ENCODE measurements at regions not wholly inside any gene's neighbourhood (a gene's known extent, or its start where the extent isn't known, plus 50 kb on each side); places are given as distances from the start of the nearest gene placed in this dataset.

- H2BK120ac ChIP-seq (ENCODE audit: low read depth, low read length) = no peak overlapping the region
These were observed 282.6 kb upstream of the ID4 start for GRCh38 chr6:19554356-19555225.

More at GRCh38 chr6:19554356-19555225, 282.6 kb upstream of the ID4 start:
- Histone ChIP-seq H2AK5ac (ENCODE audit: low read depth, low read length) (no peak overlapping the region), H3K27ac (ENCODE audit: insufficient read depth, low read length) (no peak overlapping the region), H3K79me1 (ENCODE audit: low read depth in 1 of 2, low read length in 2 of 2) (no peaks in the 10 kb centered on the region), H4K91ac (ENCODE audit: insufficient read depth, low read depth, low read length) (no peak overlapping the region), H3K23ac (ENCODE audit: low read depth, low read length) (no peak overlapping the region), H3K56ac (ENCODE audit: extremely low read depth, insufficient read depth, low read length) (no peak overlapping the region), H3K18ac (ENCODE audit: low read depth, low read length) (no peak overlapping the region), H3K4me3 (ENCODE audit: insufficient read depth, low read depth, low read length) (no peak overlapping the region), H3K9ac (ENCODE audit: low read depth, low read length) (no peak overlapping the region), H3K9me1 (ENCODE audit: insufficient read depth, low read length) (no peaks in the 10 kb centered on the region), H3K36me3 (ENCODE audit: control insufficient read depth, insufficient read depth, low read length) (no peaks in the 10 kb centered on the region), H2AFZ (replicated peaks; ENCODE audit: low read length, poor library complexity) (no peak overlapping the region), H3K14ac (replicated peaks; ENCODE audit: low read depth, low read length) (no peak overlapping the region), H4K8ac (ENCODE audit: low read depth in 2 of 2, low read length in 2 of 2) (no peak overlapping the region), H4K20me1 (ENCODE audit: insufficient read depth, low read length) (no peaks in the 10 kb centered on the region), H3K4me1 (ENCODE audit: control insufficient read depth, insufficient read depth, low read length) (no peaks in the 10 kb centered on the region), H2BK15ac (ENCODE audit: low read depth, low read length) (no peak overlapping the region), H4K5ac (ENCODE audit: low read depth, low read length) (no peak overlapping the region), H3K27me3 (ENCODE audit: control insufficient read depth, insufficient read depth, low read length) (no peaks in the 10 kb centered on the region), H2BK20ac (ENCODE audit: low read depth, low read length) (no peak overlapping the region), H2AK9ac (replicated peaks; ENCODE audit: low read depth, low read length, poor library complexity) (no peak overlapping the region), H2BK5ac (ENCODE audit: low read depth, low read length, poor library complexity, severe bottlenecking) (no peak overlapping the region), H3K9me3 (ENCODE audit: control insufficient read depth, insufficient read depth, low read length) (peaks cover 3% of the 10 kb centered on the region; the same call in 1 of the 2 replicates), H3K4me2 (ENCODE audit: low read depth, low read length) (no peak overlapping the region), H3K4ac (ENCODE audit: low read depth, low read length) (no peak overlapping the region)
- in situ Hi-C loops (cut with MboI; ENCODE audit: low sequenced_read_pairs) (no loop called here), dilution Hi-C loops (cut with HindIII; ENCODE audit: low sequenced_read_pairs, unreplicated experiment) (no loop called here), intact Hi-C loops (cut with micrococcal nuclease) (no loop called here)
- ChIA-PET CTCF (no interaction called here), POLR2A (ENCODE audit: unreplicated experiment) (no interaction called here)
- ATAC-seq (ENCODE audit: low read depth) = no peak
- no peak for DNase-seq
- TF ChIP-seq FOS (IDR thresholded peaks at IDR 0.05; ENCODE audit: low read depth, low read length) (no peak), POLR2A (IDR thresholded peaks at IDR 0.05; ENCODE audit: low read depth, low read length) (no peak)
- WGBS, 2 experiments (ENCODE audit: extremely low coverage in 2 of 2, insufficient read length in 1 of 2) = 22% methylated on average over 3 of the region's 9 CpGs; no CpG with 5 or more reads in 1 of the 2 experiments
- BruUV-seq (replicated peaks) = no TSS peak

Measured in IMR-90 (cell line).